T follicular helper cell (primary cell): ENCODE measurements at regions not wholly inside any gene's neighbourhood (a gene's known extent, or its start where the extent isn't known, plus 50 kb on each side); places are given as distances from the start of the nearest gene placed in this dataset.
A peak's percentile ranks its signal among the peaks of the same experiment; 100 is the strongest.

ENCODE experiments used
- DNase-seq: peaks from one replicate; pipeline ENCODE4 v3.0.0-alpha.2; 2020; ENCODE audit warnings: low read depth

DNA sequence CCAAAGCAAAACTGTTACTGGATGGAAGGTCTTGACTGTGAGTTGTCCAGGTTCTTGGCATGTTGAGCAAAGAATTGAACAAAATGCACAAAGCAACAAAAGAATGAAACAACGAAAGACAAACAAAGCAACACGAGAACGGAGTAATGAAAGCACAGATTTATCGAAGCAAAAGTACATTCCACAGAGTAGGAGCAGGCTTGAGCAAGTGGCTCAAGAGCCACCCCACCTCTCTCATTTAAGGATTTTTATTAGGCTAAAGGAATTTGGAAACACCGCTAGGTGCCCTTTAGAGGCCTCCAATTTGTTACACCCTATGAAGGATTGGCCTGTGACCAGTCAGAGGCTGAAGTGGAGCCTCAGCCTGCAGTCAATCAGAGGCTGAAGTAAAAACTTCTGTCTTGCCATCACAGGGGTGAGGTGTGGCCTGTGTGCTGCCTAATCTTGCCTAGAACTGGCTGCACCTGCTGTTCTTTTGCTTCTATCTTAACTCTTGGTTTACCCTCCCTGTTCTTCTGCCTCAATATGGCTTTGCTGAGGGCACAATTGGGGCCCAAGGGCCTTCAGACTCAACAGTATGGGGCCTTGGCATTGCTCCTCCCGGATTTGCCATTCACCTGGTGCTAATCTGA lies 59.4 kb upstream of the FTH1 start:
- DNase-seq, result no peak

- DNase-seq, result peak; percentile 85
Observed at GRCh38 chr11:62025487-62026105, 58.2 kb upstream of the FTH1 start.

GRCh38 chr11:62024936-62025486 lies 57.6 kb upstream of the FTH1 start:
- no peak for DNase-seq

- DNase-seq, result no peak
Observed at GRCh38 chr11:62022211-62022610, 54.8 kb upstream of the FTH1 start.

DNA sequence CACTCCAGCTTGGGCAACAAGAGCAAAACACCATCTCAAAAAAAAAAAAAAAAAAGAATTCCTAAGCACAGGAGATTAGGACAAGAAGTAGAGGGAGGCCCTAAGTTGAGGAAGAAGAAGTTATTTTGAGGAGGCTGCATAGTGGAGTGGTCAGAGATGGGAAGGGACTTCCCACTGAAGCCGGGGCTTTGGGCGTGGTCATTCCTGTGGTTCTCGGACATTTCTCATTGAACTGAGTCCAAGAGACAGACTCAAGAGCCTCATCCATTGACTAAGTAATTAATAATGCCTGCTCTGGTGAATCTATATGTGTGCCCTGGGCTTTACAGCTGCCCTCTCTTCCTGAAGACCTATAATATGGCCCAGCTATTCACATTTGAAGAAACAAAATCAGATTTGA lies 53.2 kb upstream of the FTH1 start:
- no peak for DNase-seq

- no peak for DNase-seq
Observed at GRCh38 chr11:62018981-62019664, 51.7 kb upstream of the FTH1 start.

- DNase-seq, result no peak
Observed at GRCh38 chr11:62017878-62018655, 50.6 kb upstream of the FTH1 start.
